B cell (primary cell): ENCODE measurements at regions not wholly inside any gene's neighbourhood (a gene's known extent, or its start where the extent isn't known, plus 50 kb on each side); places are given as distances from the start of the nearest gene placed in this dataset.

ENCODE experiments used
- ATAC-seq: fragments of 200-7000 bp; cut with Tn5 transposase; one replicate; pipeline ENCODE4 v1.10.0; 2021; ENCODE audit warnings: low read depth, mild to moderate bottlenecking, moderate number of reproducible peaks, moderate library complexity
- CTCF ChIA-PET: fragments of 350-600 bp; sonication (Branson Sonifier 250); formaldehyde crosslinking; loops from one replicate; lab custom pipeline; 2021; ENCODE audit warnings: antibody characterized with exemption, inconsistent platforms; lab: Charles Lee
- POLR2A ChIA-PET: fragments of 350-600 bp; sonication (Branson Sonifier 250); formaldehyde crosslinking; loops from one replicate; lab custom pipeline; 2021; ENCODE audit warnings: antibody characterized with exemption; lab: Charles Lee
- DNase-seq: peaks from one replicate; pipeline ENCODE4 v3.0.0; 2013
- H2AFZ ChIP-seq: 2 replicates; pipeline ENCODE4 v1.6.1; 2012; ENCODE audit warnings: mild to moderate bottlenecking, low read depth, low read length; ENCODE audit not compliant: insufficient read depth, poor library complexity, severe bottlenecking
- H3K27ac ChIP-seq, 2 donors: 1 replicate in 1 of 2; 2 replicates in 1 of 2; pipeline ENCODE4 v1.5.1; 2012 to 2013; ENCODE audit warnings: low read length in 2 of 2, mild to moderate bottlenecking in 2 of 2, moderate library complexity in 1 of 2
- H3K27me3 ChIP-seq, 4 experiments: fragments of 200-600 bp in 1 of 4; sonication (generic) in 1 of 4; replicated peaks in 1 of 4; 1 replicate in 2 of 4; 2 replicates in 2 of 4; pipeline versions ENCODE4 v1.6.1 to v1.7.0; 2013 to 2016; ENCODE audit warnings: low read length in 3 of 4, mild to moderate bottlenecking in 2 of 4, mixed read lengths in 1 of 4, moderate library complexity in 1 of 4; ENCODE audit not compliant: insufficient read depth in 4 of 4, control insufficient read depth in 3 of 4; ENCODE audit errors: control extremely low read depth in 1 of 4
- H3K36me3 ChIP-seq, 2 experiments: replicated peaks in 1 of 2; 1 replicate in 1 of 2; 2 replicates in 1 of 2; pipeline versions ENCODE4 v1.6.1 to v1.7.1; 2013; ENCODE audit warnings: low read length in 1 of 2; ENCODE audit not compliant: insufficient read depth in 2 of 2, control insufficient read depth in 1 of 2; ENCODE audit errors: control extremely low read depth in 1 of 2, extremely low read depth in 1 of 2
- H3K4me1 ChIP-seq, 2 donors: fragments of 200-600 bp in 1 of 2; sonication (generic) in 1 of 2; 1 replicate in 1 of 2; 2 replicates in 1 of 2; pipeline versions ENCODE4 v1.5.1 to v1.6.1; 2013 to 2017; ENCODE audit warnings: low read length in 2 of 2; ENCODE audit not compliant: control insufficient read depth in 2 of 2, insufficient read depth in 2 of 2
- H3K4me2 ChIP-seq: replicated peaks from 2 replicates; pipeline ENCODE3; 2012; ENCODE audit warnings: mild to moderate bottlenecking, low read depth, low read length; ENCODE audit not compliant: poor library complexity, severe bottlenecking
- H3K4me3 ChIP-seq, 5 experiments: fragments of 200-600 bp in 1 of 5; sonication (generic) in 1 of 5; 1 replicate in 3 of 5; 2 replicates in 2 of 5; pipeline versions ENCODE4 v1.5.1 to v1.7.0; 2011 to 2016; ENCODE audit warnings: low read length in 4 of 5, mild to moderate bottlenecking in 4 of 5, low read depth in 2 of 5, control low read depth in 1 of 5, moderate library complexity in 1 of 5; ENCODE audit not compliant: insufficient read depth in 1 of 5; ENCODE audit errors: control extremely low read depth in 1 of 5, extremely low read depth in 1 of 5
- H3K79me2 ChIP-seq: fragments of 200-600 bp; sonication (generic); one replicate; pipeline ENCODE4 v1.6.0; 2016; ENCODE audit warnings: low read length; ENCODE audit not compliant: control insufficient read depth, insufficient read depth
- H3K9ac ChIP-seq: fragments of 200-600 bp; sonication (generic); 2 replicates; pipeline ENCODE4 v1.6.1; 2017; ENCODE audit warnings: mild to moderate bottlenecking, low read length, moderate library complexity
- H3K9me3 ChIP-seq, 3 donors: one replicate each; pipeline versions ENCODE4 v1.6.1 to v1.7.1; 2013; ENCODE audit warnings: low read length in 2 of 3; ENCODE audit not compliant: control insufficient read depth in 2 of 3, insufficient read depth in 1 of 3; ENCODE audit errors: control extremely low read depth in 1 of 3
- H4K20me1 ChIP-seq: 2 replicates; pipeline ENCODE4 v1.6.0; 2012; ENCODE audit warnings: mild to moderate bottlenecking, low read length; ENCODE audit not compliant: insufficient read depth, control insufficient read depth, poor library complexity, severe bottlenecking
- H3K27ac Mint-ChIP-seq: one replicate; pipeline ENCODE4 v1.8.0; 2021; ENCODE audit warnings: mixed read lengths
- H3K27me3 Mint-ChIP-seq: one replicate; pipeline ENCODE4 v1.8.0; 2021; ENCODE audit warnings: mixed read lengths
- H3K4me1 Mint-ChIP-seq: one replicate; pipeline ENCODE4 v1.8.0; 2021; ENCODE audit warnings: mixed read lengths
- H3K4me3 Mint-ChIP-seq: one replicate; pipeline ENCODE4 v1.8.0; 2021; ENCODE audit warnings: mixed read lengths
- H3K9me3 Mint-ChIP-seq: one replicate; pipeline ENCODE4 v1.8.0; 2022; ENCODE audit warnings: mixed read lengths; ENCODE audit not compliant: insufficient read depth
- EZH2 ChIP-seq: IDR thresholded peaks from 2 replicates; pipeline ENCODE4 v1.6.1; 2012; ENCODE audit warnings: borderline replicate concordance, low read depth, mild to moderate bottlenecking, moderate library complexity, low read length; ENCODE audit not compliant: insufficient read depth, poor library complexity, severe bottlenecking
- WGBS: methylation state at CpG from one replicate; pipeline ENCODE4 v1.1.5; 2013; ENCODE audit warnings: missing lambda C conversion rate; ENCODE audit not compliant: insufficient coverage; 5-methylcytosine and 5-hydroxymethylcytosine counted together
- intact Hi-C: fragments of 100-400 bp; cut with micrococcal nuclease; formaldehyde crosslinking; loops from one replicate; pipeline ENCODE4 v1.10.0; 2022
- TF ChIP-seq, protein P1 (sequence below): fragments of 200-600 bp; IDR thresholded peaks from one replicate; pipeline ENCODE4 v1.8.0; 2022; ENCODE audit warnings: antibody characterized with exemption, mild to moderate bottlenecking

DNA sequence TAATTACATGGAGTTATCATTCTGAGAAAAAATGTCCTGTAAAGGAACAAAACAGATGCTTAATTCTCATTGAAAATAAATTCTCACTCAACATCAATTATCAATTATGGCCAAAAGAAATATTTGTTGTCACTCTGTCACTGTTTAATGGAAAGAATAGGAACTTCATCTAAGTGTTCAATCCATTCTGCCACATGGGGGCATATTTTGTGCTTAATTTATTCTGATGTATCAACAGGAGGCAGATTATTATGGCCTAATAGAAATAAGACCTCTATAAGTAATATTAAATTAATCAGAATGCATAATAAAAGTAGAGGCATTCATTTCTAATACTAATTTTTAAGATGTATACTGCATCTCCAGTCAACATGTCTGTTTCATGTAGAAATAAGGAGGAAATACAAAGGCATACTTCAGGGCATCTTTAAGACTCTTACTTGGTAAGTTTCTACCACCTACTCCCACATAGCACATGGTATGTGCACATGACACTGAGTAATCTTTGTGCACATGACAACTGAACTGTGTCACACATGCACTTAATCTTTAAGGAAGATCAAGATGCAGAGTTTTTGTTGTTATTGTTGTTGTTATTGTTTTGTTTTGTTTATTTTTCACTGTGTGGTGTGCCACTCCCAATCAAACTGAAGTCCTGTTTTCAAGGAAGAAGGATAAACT, 420.4 kb upstream of the SEMA3A start:
- ChIA-PET POLR2A (no interaction called here), CTCF (no interaction called here)
- no peak overlapping the region for H3K4me3 Mint-ChIP-seq
- Histone ChIP-seq H3K9ac (no peak overlapping the region), H3K4me2 (no peak overlapping the region), H3K9me3 (peaks cover 0 to 4% (median 0%) of the 10 kb centered on the region in 3 donors), H3K4me1 (no peaks in the 10 kb centered on the region), H3K79me2 (no peaks in the 10 kb centered on the region), H4K20me1 (no peaks in the 10 kb centered on the region), H2AFZ (no peak overlapping the region), H3K4me3 (no peak overlapping the region), H3K27me3 (no peaks in the 10 kb centered on the region), H3K27ac (no peak overlapping the region), H3K36me3 (no peaks in the 10 kb centered on the region)
- ATAC-seq: no peak
- intact Hi-C loops: no loop called here
- H3K27ac Mint-ChIP-seq: no peak overlapping the region
- no peaks in the 10 kb centered on the region for H3K9me3 Mint-ChIP-seq
- no peak for DNase-seq
- TF ChIP-seq, protein P1, sequence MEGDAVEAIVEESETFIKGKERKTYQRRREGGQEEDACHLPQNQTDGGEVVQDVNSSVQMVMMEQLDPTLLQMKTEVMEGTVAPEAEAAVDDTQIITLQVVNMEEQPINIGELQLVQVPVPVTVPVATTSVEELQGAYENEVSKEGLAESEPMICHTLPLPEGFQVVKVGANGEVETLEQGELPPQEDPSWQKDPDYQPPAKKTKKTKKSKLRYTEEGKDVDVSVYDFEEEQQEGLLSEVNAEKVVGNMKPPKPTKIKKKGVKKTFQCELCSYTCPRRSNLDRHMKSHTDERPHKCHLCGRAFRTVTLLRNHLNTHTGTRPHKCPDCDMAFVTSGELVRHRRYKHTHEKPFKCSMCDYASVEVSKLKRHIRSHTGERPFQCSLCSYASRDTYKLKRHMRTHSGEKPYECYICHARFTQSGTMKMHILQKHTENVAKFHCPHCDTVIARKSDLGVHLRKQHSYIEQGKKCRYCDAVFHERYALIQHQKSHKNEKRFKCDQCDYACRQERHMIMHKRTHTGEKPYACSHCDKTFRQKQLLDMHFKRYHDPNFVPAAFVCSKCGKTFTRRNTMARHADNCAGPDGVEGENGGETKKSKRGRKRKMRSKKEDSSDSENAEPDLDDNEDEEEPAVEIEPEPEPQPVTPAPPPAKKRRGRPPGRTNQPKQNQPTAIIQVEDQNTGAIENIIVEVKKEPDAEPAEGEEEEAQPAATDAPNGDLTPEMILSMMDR: no peak
- no peak for TF ChIP-seq EZH2
- no peaks in the 10 kb centered on the region for H3K27me3 Mint-ChIP-seq
- H3K4me1 Mint-ChIP-seq: no peaks in the 10 kb centered on the region

DNA sequence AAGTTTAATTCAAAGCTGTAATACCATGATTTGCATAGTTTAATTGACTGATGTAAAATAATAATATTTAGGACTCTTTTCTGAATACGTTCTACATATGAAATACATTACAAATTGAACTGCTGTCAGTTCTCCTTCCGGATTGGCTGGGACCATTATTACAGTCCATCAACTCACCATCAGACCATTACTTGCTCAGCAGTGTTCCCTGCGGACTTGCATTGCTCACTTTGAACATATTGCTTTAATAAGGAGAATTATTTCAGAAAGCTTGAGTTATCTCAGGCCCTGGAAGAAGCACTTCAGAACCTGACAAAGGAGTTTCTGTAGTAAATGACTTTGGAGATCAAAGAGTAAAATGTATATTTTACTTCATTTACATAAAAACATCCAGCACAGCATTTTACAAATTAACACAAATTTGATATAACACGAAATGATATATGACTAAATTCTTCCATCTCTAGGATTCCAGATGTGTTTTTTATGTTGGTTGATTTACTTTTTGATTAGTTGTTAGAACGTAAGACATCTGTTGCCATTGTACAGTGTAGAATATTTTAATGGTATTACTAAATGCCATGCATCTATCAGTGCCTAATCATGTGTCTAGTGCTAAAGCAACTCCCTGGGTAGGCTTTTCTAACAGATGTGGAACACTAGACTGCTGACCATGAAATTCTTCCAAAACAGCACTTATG, 418.5 kb upstream of the SEMA3A start:
- no peaks in the 10 kb centered on the region for H3K9me3 Mint-ChIP-seq
- H3K4me3 ChIP-seq: no peak overlapping the region
- H3K9ac ChIP-seq: no peak overlapping the region
- no peaks in the 10 kb centered on the region for H3K36me3 ChIP-seq
- no peak for DNase-seq
- no peaks in the 10 kb centered on the region for H3K27me3 ChIP-seq
- H3K79me2 ChIP-seq: no peaks in the 10 kb centered on the region
- H4K20me1 ChIP-seq: no peaks in the 10 kb centered on the region
- intact Hi-C loops: no loop called here
- H2AFZ ChIP-seq: no peak overlapping the region
- no peak for ATAC-seq
- H3K9me3 ChIP-seq: peaks cover 0 to 4% (median 0%) of the 10 kb centered on the region in 3 donors
- WGBS: no CpG with 5 or more reads among the region's 5 CpGs
- no peaks in the 10 kb centered on the region for H3K27me3 Mint-ChIP-seq
- CTCF ChIA-PET: no interaction called here
- H3K4me1 ChIP-seq: no peaks in the 10 kb centered on the region
- no peak overlapping the region for H3K27ac Mint-ChIP-seq
- no peaks in the 10 kb centered on the region for H3K4me1 Mint-ChIP-seq
- H3K27ac ChIP-seq: no peak overlapping the region
- no peak overlapping the region for H3K4me2 ChIP-seq
- POLR2A ChIA-PET: no interaction called here
- TF ChIP-seq, protein P1: no peak
- TF ChIP-seq EZH2: no peak
- no peak overlapping the region for H3K4me3 Mint-ChIP-seq
